Fibroblast of pulmonary artery (primary cell): ENCODE measurements at regions not wholly inside any gene's neighbourhood (a gene's known extent, or its start where the extent isn't known, plus 50 kb on each side); places are given as distances from the start of the nearest gene placed in this dataset.
"Not testable (repeated sequence)": the region's sequence is repeated elsewhere in the genome, so short reads cannot be mapped to it uniquely, and the experiment has no call there.

Experiments used
- DNase-seq: peaks from one replicate; pipeline ENCODE4 v3.0.0-alpha.2; 2010; ENCODE audit warnings: low read depth
- H3K4me3 ChIP-seq: replicated peaks from 2 replicates; pipeline ENCODE4 v1.5.1; 2011; ENCODE audit warnings: low read depth, mild to moderate bottlenecking, control low read depth, low read length, moderate library complexity
- CTCF ChIP-seq: IDR thresholded peaks from 2 replicates; pipeline ENCODE4 v1.5.1; 2011; ENCODE audit warnings: mild to moderate bottlenecking, control low read depth, low read length, inconsistent platforms; ENCODE audit errors: missing control alignments

- no peak for TF ChIP-seq CTCF
- H3K4me3 ChIP-seq: no peak overlapping the region
- DNase-seq: no peak
Observed at GRCh38 chr11:37442576-37442975, 844.5 kb upstream of the RAG2 start.

- not testable (repeated sequence) for DNase-seq, H3K4me3 ChIP-seq
Observed at GRCh38 chr11:37431633-37432230, 833.7 kb upstream of the RAG2 start.

GRCh38 chr11:37430966-37431632 is 833.1 kb upstream of the RAG2 start:
- not testable (repeated sequence) for H3K4me3 ChIP-seq, DNase-seq

GRCh38 chr11:37422511-37422910 is 824.5 kb upstream of the RAG2 start:
- no peak for DNase-seq
- no peak overlapping the region for H3K4me3 ChIP-seq
- TF ChIP-seq CTCF: no peak

GRCh38 chr11:37411289-37411688 is 813.3 kb upstream of the RAG2 start:
- DNase-seq: no peak
- no peak overlapping the region for H3K4me3 ChIP-seq
- TF ChIP-seq CTCF: no peak

GRCh38 chr11:37409124-37409523 is 811.1 kb upstream of the RAG2 start:
- TF ChIP-seq CTCF: no peak
- DNase-seq: no peak
- H3K4me3 ChIP-seq: no peak overlapping the region

GRCh38 chr11:37407461-37407860 is 809.4 kb upstream of the RAG2 start:
- no peak for TF ChIP-seq CTCF
- no peak for DNase-seq
- no peak overlapping the region for H3K4me3 ChIP-seq

GRCh38 chr11:37406651-37407050 is 808.6 kb upstream of the RAG2 start:
- H3K4me3 ChIP-seq: no peak overlapping the region
- no peak for DNase-seq
- no peak for TF ChIP-seq CTCF
